K562 (cell line): ENCODE measurements at regions not wholly inside any gene's neighbourhood (a gene's known extent, or its start where the extent isn't known, plus 50 kb on each side); places are given as distances from the start of the nearest gene placed in this dataset.

Experiments used
- ATAC-seq: fragments of 200-7000 bp; cut with Tn5 transposase; 3 replicates; pipeline ENCODE4 v1.9.1; 2020; ENCODE audit warnings: moderate library complexity
- BruUV-seq: library from RNA; stranded (reverse); fragments of 400-500 nt; replicated peaks from 2 replicates; lab custom pipeline; 2021; lab: Mats Ljungman, UMichigan
- CTCF ChIA-PET: fragments of 300-600 bp; formaldehyde crosslinking; extraction: SDS; loops from one replicate; lab custom pipeline; 2021; ENCODE audit warnings: low intra/inter-chr PET ratio; lab: Yijun Ruan, JAX
- POLR2A ChIA-PET: fragments of 300-600, 350-650 bp; sonication (Branson Sonifier 250); formaldehyde crosslinking; extraction: SDS; loops from one replicate; lab custom pipeline; 2021; ENCODE audit warnings: antibody characterized with exemption, inconsistent platforms; lab: Yijun Ruan, JAX
- DNase-seq, 4 experiments: peaks; one replicate each; pipeline versions ENCODE4 v3.0.0 to v3.0.0-alpha.2; 2011 to 2018; ENCODE audit warnings: low spot score in 3 of 4, mixed read lengths in 3 of 4; ENCODE audit errors: extremely low read depth in 1 of 4
- FAIRE-seq: peaks from 2 replicates; lab custom pipeline; 2011; peaks lifted over from hg19 to GRCh38; lab: Jason Lieb, UNC
- H2AFZ ChIP-seq: 2 replicates; pipeline ENCODE4 v1.6.0; 2011; ENCODE audit warnings: low read depth, low read length, control low read depth, inconsistent platforms
- H3K27ac ChIP-seq: fragments of 200-600 bp; 3 replicates; pipeline ENCODE4 v1.8.0; 2011; ENCODE audit warnings: low read depth, mild to moderate bottlenecking, control low read depth, inconsistent platforms, low read length, moderate library complexity, mixed read lengths; ENCODE audit errors: extremely low read depth
- H3K27me3 ChIP-seq, 2 experiments: fragments of 300-600 bp in 1 of 2; 2 replicates in 1 of 2; 3 replicates in 1 of 2; pipeline versions ENCODE4 v1.6.0 to v1.8.0; 2011; ENCODE audit warnings: inconsistent platforms in 2 of 2, low read length in 2 of 2, mild to moderate bottlenecking in 1 of 2, mixed read lengths in 1 of 2, moderate library complexity in 1 of 2; ENCODE audit not compliant: control insufficient read depth in 2 of 2, insufficient read depth in 2 of 2
- H3K36me3 ChIP-seq: fragments of 300-600 bp; 3 replicates; pipeline ENCODE4 v1.8.0; 2011; ENCODE audit warnings: mild to moderate bottlenecking, low read length, inconsistent platforms; ENCODE audit not compliant: control insufficient read depth, insufficient read depth
- H3K4me1 ChIP-seq, 2 experiments: fragments of 200-600 bp in 1 of 2; replicated peaks in 1 of 2; 2 replicates in 1 of 2; 3 replicates in 1 of 2; pipeline versions ENCODE4 v1.5.1 to v1.8.0; 2011; ENCODE audit warnings: inconsistent platforms in 2 of 2, low read length in 2 of 2, mild to moderate bottlenecking in 1 of 2, mixed read lengths in 1 of 2, moderate library complexity in 1 of 2; ENCODE audit not compliant: control insufficient read depth in 2 of 2, insufficient read depth in 2 of 2
- H3K4me2 ChIP-seq: 2 replicates; pipeline ENCODE4 v1.6.1; 2011; ENCODE audit warnings: low read length, control low read depth, inconsistent platforms, mixed read lengths; ENCODE audit not compliant: insufficient read depth
- H3K4me3 ChIP-seq: fragments of 200-600 bp; sonication (generic), shearing (Covaris generic); 2 replicates; pipeline ENCODE4 v1.5.1; 2016; ENCODE audit warnings: control low read depth, inconsistent platforms
- H3K79me2 ChIP-seq: fragments of 200-600 bp; 3 replicates; pipeline ENCODE4 v1.8.0; 2011; ENCODE audit warnings: low read length, inconsistent platforms; ENCODE audit not compliant: control insufficient read depth, insufficient read depth
- H3K9ac ChIP-seq, 2 experiments: 2 replicates each; pipeline versions ENCODE4 v1.6.0 to v1.6.1; 2011; ENCODE audit warnings: low read depth in 2 of 2, low read length in 2 of 2, control low read depth in 1 of 2, inconsistent platforms in 1 of 2, mild to moderate bottlenecking in 1 of 2, mixed read lengths in 1 of 2; ENCODE audit not compliant: insufficient read depth in 1 of 2
- H3K9me1 ChIP-seq: one replicate; pipeline ENCODE4 v1.6.0; 2011; ENCODE audit warnings: inconsistent platforms, mild to moderate bottlenecking, low read length, moderate library complexity; ENCODE audit not compliant: control insufficient read depth, insufficient read depth
- H3K9me3 ChIP-seq: replicated peaks from 2 replicates; pipeline ENCODE4 v1.5.1; 2011; ENCODE audit warnings: low read depth, low read length, inconsistent platforms; ENCODE audit not compliant: control insufficient read depth, insufficient read depth
- H4K20me1 ChIP-seq: replicated peaks from 2 replicates; pipeline ENCODE4 v1.6.1; 2011; ENCODE audit warnings: low read length, inconsistent platforms, mixed read lengths; ENCODE audit not compliant: control insufficient read depth, insufficient read depth
- ARNT ChIP-seq, 2 experiments: fragments of 450-650 bp; IDR thresholded peaks; 2 replicates each; pipeline ENCODE4 v1.6.1; 2016; ENCODE audit warnings: mild to moderate bottlenecking in 1 of 2
- ASH1L ChIP-seq: fragments of 450-650 bp; IDR thresholded peaks from 2 replicates; pipeline ENCODE4 v1.6.1; 2018; ENCODE audit warnings: borderline replicate concordance, mild to moderate bottlenecking, low read depth; ENCODE audit not compliant: partially characterized antibody
- ATF7 ChIP-seq: fragments of 450-650 bp; IDR thresholded peaks from 2 replicates; pipeline ENCODE4 v1.7.1; 2014; ENCODE audit warnings: mild to moderate bottlenecking, moderate library complexity
- HLTF ChIP-seq: fragments of 450-650 bp; IDR thresholded peaks from 2 replicates; pipeline ENCODE4 v1.6.1; 2016
- IRF2 ChIP-seq: sonication (generic); formaldehyde crosslinking; IDR thresholded peaks from 2 replicates; pipeline ENCODE4 v1.8.1; 2022; ENCODE audit warnings: mild to moderate bottlenecking, missing genetic modification reagents
- NFIX ChIP-seq: fragments of 250-450 bp; sonication (Bioruptor Pico); IDR thresholded peaks from 2 replicates; pipeline ENCODE4 v1.4.0; 2020; ENCODE audit warnings: low read depth, mild to moderate bottlenecking, moderate library complexity
- NR3C1 ChIP-seq: sonication (generic); formaldehyde crosslinking; IDR thresholded peaks from 2 replicates; pipeline ENCODE4 v1.8.1; 2022; ENCODE audit warnings: missing genetic modification reagents
- RUNX1 ChIP-seq: sonication (generic); IDR thresholded peaks from 2 replicates; pipeline ENCODE4 v1.6.1; 2016; ENCODE audit warnings: antibody characterized with exemption, low read depth
- ZC3H11A ChIP-seq: IDR thresholded peaks from 2 replicates; pipeline ENCODE4 v1.6.1; 2012; ENCODE audit warnings: low read depth, low read length, improper control_type of control experiment
- ZNF436 ChIP-seq: fragments of 250-450, 450-650 bp; sonication (Bioruptor Pico); formaldehyde crosslinking; IDR thresholded peaks from 2 replicates; pipeline ENCODE4 v1.7.0; 2020; ENCODE audit warnings: mild to moderate bottlenecking
- WGBS: fragments of 100-300 bp; shearing (Covaris generic); methylation state at CpG from one replicate; pipeline ENCODE4 v1.1.6; 2016; ENCODE audit warnings: low coverage, mixed read lengths; ENCODE audit not compliant: insufficient coverage; ENCODE audit errors: missing lambda C conversion rate; 5-methylcytosine and 5-hydroxymethylcytosine counted together
- in situ Hi-C: fragments of 300-500 bp; cut with MboI; formaldehyde crosslinking; loops from 4 replicates; pipeline ENCODE4 v1.15.0; 2018; ENCODE audit warnings: inconsistent platforms, mixed read lengths
- intact Hi-C: fragments of 100-400 bp; cut with micrococcal nuclease; formaldehyde crosslinking; loops from 2 replicates; pipeline ENCODE4 v1.14.2; 2022
- TF ChIP-seq, protein P1 (sequence below): fragments of 450-650 bp; IDR thresholded peaks from 2 replicates; pipeline ENCODE4 v1.6.1; 2017; ENCODE audit warnings: antibody characterized with exemption, mild to moderate bottlenecking
- TF ChIP-seq, protein P2 (sequence below), 2 experiments: fragments of 450-650 bp; IDR thresholded peaks; 2 replicates each; pipeline ENCODE4 v1.6.1; 2018; ENCODE audit warnings: mild to moderate bottlenecking in 2 of 2, low read depth in 1 of 2; ENCODE audit not compliant: partially characterized antibody in 2 of 2

DNA sequence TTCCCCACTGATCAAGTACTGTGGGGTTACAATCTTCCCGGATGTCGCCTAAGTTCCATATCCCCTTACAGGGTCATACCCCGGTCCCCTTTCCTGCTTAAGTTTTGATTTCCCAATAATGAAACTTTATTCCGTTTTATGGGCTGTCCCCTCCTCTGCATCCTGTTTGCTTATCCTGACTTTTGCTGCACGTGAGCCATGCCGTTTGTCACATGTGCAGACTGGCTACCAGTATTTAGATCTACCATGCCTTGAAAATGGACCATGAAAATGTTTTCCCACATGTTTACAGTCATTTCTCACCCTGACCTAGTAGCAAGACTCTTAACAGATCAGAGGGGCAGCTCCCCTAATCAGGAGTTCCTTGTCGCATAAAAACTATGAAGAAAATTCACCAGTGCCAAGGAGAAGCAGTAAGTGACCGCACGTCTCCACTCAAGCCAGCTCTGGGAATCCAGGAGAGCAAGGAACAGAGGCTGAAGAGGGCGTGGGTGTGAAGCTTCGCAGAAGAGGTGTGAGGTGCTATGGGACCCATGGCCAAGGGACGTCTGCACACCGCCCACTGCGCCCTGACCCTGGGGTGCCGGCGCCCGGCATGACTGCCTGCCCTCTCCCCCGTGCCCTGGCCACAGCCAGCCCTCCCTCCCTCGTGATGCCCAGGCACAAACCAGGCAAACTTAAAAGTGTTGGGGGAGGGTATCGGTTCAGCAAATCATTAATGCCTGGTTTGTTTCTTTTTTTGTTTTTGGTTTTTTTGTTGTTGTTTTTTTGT, 440.8 kb upstream of the SALL3 start:
- no peak for ATAC-seq
- no peak for FAIRE-seq
- Histone ChIP-seq H3K27ac (no peak overlapping the region), H2AFZ (no peak overlapping the region), H3K36me3 (no peaks in the 10 kb centered on the region), H3K79me2 (no peaks in the 10 kb centered on the region), H3K4me3 (no peak overlapping the region), H3K4me1 (no peaks in the 10 kb centered on the region), H3K9me3 (no peaks in the 10 kb centered on the region), H4K20me1 (no peaks in the 10 kb centered on the region), H3K9ac (no peak overlapping the region), H3K27me3 (no peaks in the 10 kb centered on the region; a peak in 1 of 5 replicates), H3K4me2 (no peak overlapping the region), H3K9me1 (no peaks in the 10 kb centered on the region)
- no TSS peak for BruUV-seq
- intact Hi-C loops (no loop called here), in situ Hi-C loops (no loop called here)
- no peak for TF ChIP-seq IRF2
- TF ChIP-seq ASH1L: no peak
- TF ChIP-seq, protein P1, sequence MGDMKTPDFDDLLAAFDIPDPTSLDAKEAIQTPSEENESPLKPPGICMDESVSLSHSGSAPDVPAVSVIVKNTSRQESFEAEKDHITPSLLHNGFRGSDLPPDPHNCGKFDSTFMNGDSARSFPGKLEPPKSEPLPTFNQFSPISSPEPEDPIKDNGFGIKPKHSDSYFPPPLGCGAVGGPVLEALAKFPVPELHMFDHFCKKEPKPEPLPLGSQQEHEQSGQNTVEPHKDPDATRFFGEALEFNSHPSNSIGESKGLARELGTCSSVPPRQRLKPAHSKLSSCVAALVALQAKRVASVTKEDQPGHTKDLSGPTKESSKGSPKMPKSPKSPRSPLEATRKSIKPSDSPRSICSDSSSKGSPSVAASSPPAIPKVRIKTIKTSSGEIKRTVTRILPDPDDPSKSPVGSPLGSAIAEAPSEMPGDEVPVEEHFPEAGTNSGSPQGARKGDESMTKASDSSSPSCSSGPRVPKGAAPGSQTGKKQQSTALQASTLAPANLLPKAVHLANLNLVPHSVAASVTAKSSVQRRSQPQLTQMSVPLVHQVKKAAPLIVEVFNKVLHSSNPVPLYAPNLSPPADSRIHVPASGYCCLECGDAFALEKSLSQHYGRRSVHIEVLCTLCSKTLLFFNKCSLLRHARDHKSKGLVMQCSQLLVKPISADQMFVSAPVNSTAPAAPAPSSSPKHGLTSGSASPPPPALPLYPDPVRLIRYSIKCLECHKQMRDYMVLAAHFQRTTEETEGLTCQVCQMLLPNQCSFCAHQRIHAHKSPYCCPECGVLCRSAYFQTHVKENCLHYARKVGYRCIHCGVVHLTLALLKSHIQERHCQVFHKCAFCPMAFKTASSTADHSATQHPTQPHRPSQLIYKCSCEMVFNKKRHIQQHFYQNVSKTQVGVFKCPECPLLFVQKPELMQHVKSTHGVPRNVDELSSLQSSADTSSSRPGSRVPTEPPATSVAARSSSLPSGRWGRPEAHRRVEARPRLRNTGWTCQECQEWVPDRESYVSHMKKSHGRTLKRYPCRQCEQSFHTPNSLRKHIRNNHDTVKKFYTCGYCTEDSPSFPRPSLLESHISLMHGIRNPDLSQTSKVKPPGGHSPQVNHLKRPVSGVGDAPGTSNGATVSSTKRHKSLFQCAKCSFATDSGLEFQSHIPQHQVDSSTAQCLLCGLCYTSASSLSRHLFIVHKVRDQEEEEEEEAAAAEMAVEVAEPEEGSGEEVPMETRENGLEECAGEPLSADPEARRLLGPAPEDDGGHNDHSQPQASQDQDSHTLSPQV: no peak
- TF ChIP-seq NR3C1 (CRISPR knock-in tag): no peak
- no peak for TF ChIP-seq ARNT (IDR thresholded peaks at IDR 0.05)
- TF ChIP-seq, protein P2, sequence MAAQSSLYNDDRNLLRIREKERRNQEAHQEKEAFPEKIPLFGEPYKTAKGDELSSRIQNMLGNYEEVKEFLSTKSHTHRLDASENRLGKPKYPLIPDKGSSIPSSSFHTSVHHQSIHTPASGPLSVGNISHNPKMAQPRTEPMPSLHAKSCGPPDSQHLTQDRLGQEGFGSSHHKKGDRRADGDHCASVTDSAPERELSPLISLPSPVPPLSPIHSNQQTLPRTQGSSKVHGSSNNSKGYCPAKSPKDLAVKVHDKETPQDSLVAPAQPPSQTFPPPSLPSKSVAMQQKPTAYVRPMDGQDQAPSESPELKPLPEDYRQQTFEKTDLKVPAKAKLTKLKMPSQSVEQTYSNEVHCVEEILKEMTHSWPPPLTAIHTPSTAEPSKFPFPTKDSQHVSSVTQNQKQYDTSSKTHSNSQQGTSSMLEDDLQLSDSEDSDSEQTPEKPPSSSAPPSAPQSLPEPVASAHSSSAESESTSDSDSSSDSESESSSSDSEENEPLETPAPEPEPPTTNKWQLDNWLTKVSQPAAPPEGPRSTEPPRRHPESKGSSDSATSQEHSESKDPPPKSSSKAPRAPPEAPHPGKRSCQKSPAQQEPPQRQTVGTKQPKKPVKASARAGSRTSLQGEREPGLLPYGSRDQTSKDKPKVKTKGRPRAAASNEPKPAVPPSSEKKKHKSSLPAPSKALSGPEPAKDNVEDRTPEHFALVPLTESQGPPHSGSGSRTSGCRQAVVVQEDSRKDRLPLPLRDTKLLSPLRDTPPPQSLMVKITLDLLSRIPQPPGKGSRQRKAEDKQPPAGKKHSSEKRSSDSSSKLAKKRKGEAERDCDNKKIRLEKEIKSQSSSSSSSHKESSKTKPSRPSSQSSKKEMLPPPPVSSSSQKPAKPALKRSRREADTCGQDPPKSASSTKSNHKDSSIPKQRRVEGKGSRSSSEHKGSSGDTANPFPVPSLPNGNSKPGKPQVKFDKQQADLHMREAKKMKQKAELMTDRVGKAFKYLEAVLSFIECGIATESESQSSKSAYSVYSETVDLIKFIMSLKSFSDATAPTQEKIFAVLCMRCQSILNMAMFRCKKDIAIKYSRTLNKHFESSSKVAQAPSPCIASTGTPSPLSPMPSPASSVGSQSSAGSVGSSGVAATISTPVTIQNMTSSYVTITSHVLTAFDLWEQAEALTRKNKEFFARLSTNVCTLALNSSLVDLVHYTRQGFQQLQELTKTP (IDR thresholded peaks at IDR 0.05; ENCODE audit: low read depth in 1 of 2, partially characterized antibody in 2 of 2): no peak
- TF ChIP-seq ATF7: no peak
- no peak for TF ChIP-seq RUNX1
- no peak for TF ChIP-seq ZNF436
- TF ChIP-seq ZC3H11A: no peak
- no peak for TF ChIP-seq NFIX (CRISPR knock-in tag)
- TF ChIP-seq HLTF: no peak
- ChIA-PET CTCF (no interaction called here), POLR2A (no interaction called here)
- no peak for DNase-seq
- under 1% methylated on average over 9 of the region's 20 CpGs for WGBS
